ENCODE measurements at regions not wholly inside any gene's neighbourhood (a gene's known extent, or its start where the extent isn't known, plus 50 kb on each side); places are given as distances from the start of the nearest gene placed in this dataset.

DNA sequence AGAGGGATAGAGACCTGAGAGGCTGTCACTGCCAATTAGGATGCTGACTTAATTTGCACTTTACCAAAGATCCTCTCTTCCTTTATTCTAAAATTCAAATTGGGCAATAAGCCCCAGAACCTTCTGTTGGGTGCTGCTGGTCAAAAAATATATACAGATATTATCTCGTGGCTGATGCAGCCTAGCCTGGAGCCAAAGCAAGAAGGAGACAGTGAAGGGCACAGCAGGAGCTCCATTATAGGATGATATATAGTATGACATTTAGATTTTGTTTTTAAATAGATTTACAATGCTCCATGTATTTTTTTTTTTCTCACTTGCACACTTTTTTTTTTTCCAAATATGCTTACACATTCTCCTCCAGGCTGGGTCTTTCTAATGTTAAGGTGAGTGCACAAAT is 579.3 kb downstream of the PIK3C3 start:
- H3K9me1 ChIP-seq (replicated peaks; ENCODE audit: control insufficient read depth, extremely low read depth, insufficient read depth, low read length), result no peaks in the 10 kb centered on the region
- no peak overlapping the region for H3K27ac ChIP-seq (ENCODE audit: insufficient read depth, low read depth, low read length)
- intact Hi-C loops (cut with micrococcal nuclease) (no loop called here), dilution Hi-C loops (cut with MboI; ENCODE audit: extremely low pct_ligation_motif_present, low sequenced_read_pairs) (no loop called here)
- no TSS peak for BruUV-seq (replicated peaks)
- no peaks in the 10 kb centered on the region for H3K79me2 ChIP-seq (ENCODE audit: control insufficient read depth, insufficient read depth, low read length)
- ChIA-PET POLR2A (no interaction called here), CTCF (no interaction called here)
- H3K36me3 ChIP-seq (ENCODE audit: control insufficient read depth in 2 of 2, extremely low read depth in 1 of 2, insufficient read depth in 2 of 2, low read length in 2 of 2), result no peaks in the 10 kb centered on the region
- no peak overlapping the region for H3K4me2 ChIP-seq (ENCODE audit: insufficient read depth, low read length)
- TF ChIP-seq POLR2A (IDR thresholded peaks at IDR 0.05; ENCODE audit: low read depth, low read length) (no peak), CTCF (IDR thresholded peaks at IDR 0.05; ENCODE audit: extremely low read depth in 1 of 2, insufficient read depth in 1 of 2, low read depth in 1 of 2, low read length in 2 of 2) (no peak), POLR2AphosphoS5 (IDR thresholded peaks at IDR 0.05; ENCODE audit: insufficient read depth, low read depth, low read length) (no peak), FOS (IDR thresholded peaks at IDR 0.05; ENCODE audit: borderline replicate concordance, insufficient read depth, low read length) (no peak), MYC (IDR thresholded peaks at IDR 0.05; ENCODE audit: low read depth, low read length) (no peak), EZH2 (IDR thresholded peaks at IDR 0.05; ENCODE audit: borderline replicate concordance, low read depth, low read length, severe bottlenecking) (no peak), GATA2 (IDR thresholded peaks at IDR 0.05; ENCODE audit: insufficient read depth, insufficient read length, low read depth, low read length) (no peak)
- H3K4me1 ChIP-seq (ENCODE audit: control insufficient read depth, extremely low read depth, insufficient read depth, low read length), result no peaks in the 10 kb centered on the region
- H2AFZ ChIP-seq (ENCODE audit: low read depth, low read length), result no peak overlapping the region
- no peaks in the 10 kb centered on the region for H4K20me1 ChIP-seq (replicated peaks; ENCODE audit: control insufficient read depth, extremely low read depth, insufficient read depth, low read length)
- DNase-seq (ENCODE audit: low read depth, low spot score) (no peak), FAIRE-seq (no peak)
- H3K27me3 ChIP-seq (ENCODE audit: control insufficient read depth in 2 of 2, insufficient read depth in 2 of 2, low read length in 2 of 2), result no peaks in the 10 kb centered on the region
- H3K9me3 ChIP-seq (replicated peaks; ENCODE audit: control insufficient read depth, insufficient read depth, low read length), result no peaks in the 10 kb centered on the region
- no peak overlapping the region for H3K4me3 ChIP-seq (replicated peaks in 1 of 3; ENCODE audit: insufficient read depth in 1 of 3, low read depth in 1 of 3, low read length in 3 of 3)
- H3K9ac ChIP-seq (replicated peaks; ENCODE audit: extremely low read depth, insufficient read depth, low read length), result no peak overlapping the region

DNA sequence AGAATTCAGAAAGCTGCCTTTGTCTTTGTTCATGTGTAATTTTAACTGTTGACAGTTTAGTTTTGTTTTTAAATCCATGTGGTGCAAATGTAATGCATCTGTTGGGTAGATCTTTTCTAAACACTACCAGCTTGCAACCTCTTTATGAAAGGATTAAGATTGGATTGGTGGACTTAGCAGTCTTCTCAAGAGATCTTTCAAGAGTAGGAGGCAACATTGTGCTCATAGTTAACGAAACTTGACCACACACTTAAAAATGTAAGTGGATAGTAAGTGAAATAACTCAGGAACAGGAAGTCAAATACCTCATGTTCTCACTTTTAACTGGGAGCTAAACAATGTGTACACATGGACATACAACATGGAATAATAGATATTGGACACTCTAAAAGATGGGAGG is 579.0 kb downstream of the RIT2 start:
- no peak for FAIRE-seq

More for the DNA sequence above, 579.0 kb downstream of the RIT2 start:
- Histone ChIP-seq H3K9me1 (replicated peaks; ENCODE audit: control insufficient read depth, extremely low read depth, insufficient read depth, low read length) (no peaks in the 10 kb centered on the region), H3K27me3 (ENCODE audit: control insufficient read depth in 2 of 2, insufficient read depth in 2 of 2, low read length in 2 of 2) (no peaks in the 10 kb centered on the region), H3K9ac (replicated peaks; ENCODE audit: extremely low read depth, insufficient read depth, low read length) (no peak overlapping the region), H3K4me3 (replicated peaks in 1 of 3; ENCODE audit: insufficient read depth in 1 of 3, low read depth in 1 of 3, low read length in 3 of 3) (no peak overlapping the region), H3K4me2 (ENCODE audit: insufficient read depth, low read length) (no peak overlapping the region), H3K27ac (ENCODE audit: insufficient read depth, low read depth, low read length) (no peak overlapping the region), H3K4me1 (ENCODE audit: control insufficient read depth, extremely low read depth, insufficient read depth, low read length) (no peaks in the 10 kb centered on the region), H3K9me3 (replicated peaks; ENCODE audit: control insufficient read depth, insufficient read depth, low read length) (no peaks in the 10 kb centered on the region), H4K20me1 (replicated peaks; ENCODE audit: control insufficient read depth, extremely low read depth, insufficient read depth, low read length) (no peaks in the 10 kb centered on the region), H3K36me3 (ENCODE audit: control insufficient read depth in 2 of 2, extremely low read depth in 1 of 2, insufficient read depth in 2 of 2, low read length in 2 of 2) (no peaks in the 10 kb centered on the region), H2AFZ (ENCODE audit: low read depth, low read length) (no peak overlapping the region), H3K79me2 (ENCODE audit: control insufficient read depth, insufficient read depth, low read length) (no peaks in the 10 kb centered on the region)
- POLR2A ChIA-PET, result no interaction called here
- no peak for DNase-seq (ENCODE audit: low read depth, low spot score)
- intact Hi-C loops (cut with micrococcal nuclease) (no loop called here), dilution Hi-C loops (cut with MboI; ENCODE audit: extremely low pct_ligation_motif_present, low sequenced_read_pairs) (no loop called here)
- CTCF ChIA-PET, result no interaction called here
- BruUV-seq (replicated peaks), result no TSS peak
- no peak for TF ChIP-seq POLR2AphosphoS5 (IDR thresholded peaks at IDR 0.05; ENCODE audit: insufficient read depth, low read depth, low read length)

Measured in endothelial cell of umbilical vein (primary cell).